ENCODE measurements at regions not wholly inside any gene's neighbourhood (a gene's known extent, or its start where the extent isn't known, plus 50 kb on each side); places are given as distances from the start of the nearest gene placed in this dataset.
A peak's percentile ranks its signal among the peaks of the same experiment; 100 is the strongest.

GRCh38 chr3:168511428-168512014 lies 415.8 kb upstream of the GOLIM4 start:
- no peak for DNase-seq (ENCODE audit: low read depth)

GRCh38 chr3:168506589-168506988 lies 410.9 kb upstream of the GOLIM4 start:
- no peak for DNase-seq (ENCODE audit: low read depth)

- no peak for DNase-seq (ENCODE audit: low read depth)
Observed at GRCh38 chr3:168501570-168501969, 405.8 kb upstream of the GOLIM4 start.

- no peak for DNase-seq (ENCODE audit: low read depth)
Observed at GRCh38 chr3:168498194-168498593, 402.5 kb upstream of the GOLIM4 start.

- DNase-seq (ENCODE audit: low read depth): no peak
Observed at GRCh38 chr3:168497741-168498140, 402.0 kb upstream of the GOLIM4 start.

GRCh38 chr3:168497183-168497582 lies 401.5 kb upstream of the GOLIM4 start:
- DNase-seq (ENCODE audit: low read depth): no peak

GRCh38 chr3:168495932-168496331 lies 400.2 kb upstream of the GOLIM4 start:
- no peak for DNase-seq (ENCODE audit: low read depth)

- no peak for DNase-seq (ENCODE audit: low read depth)
Observed at GRCh38 chr3:168495270-168495669, 399.5 kb upstream of the GOLIM4 start.

GRCh38 chr3:168493412-168494205 lies 397.9 kb upstream of the GOLIM4 start:
- DNase-seq (ENCODE audit: low read depth): no peak

GRCh38 chr3:168490981-168491380 lies 395.3 kb upstream of the GOLIM4 start:
- no peak for DNase-seq (ENCODE audit: low read depth)

- no peak for DNase-seq (ENCODE audit: low read depth)
Observed at GRCh38 chr3:168489301-168489700, 393.6 kb upstream of the GOLIM4 start.

GRCh38 chr3:168485936-168486335 lies 390.2 kb upstream of the GOLIM4 start:
- DNase-seq (ENCODE audit: low read depth): no peak

- no peak for DNase-seq (ENCODE audit: low read depth)
Observed at GRCh38 chr3:168476360-168476980, 380.7 kb upstream of the GOLIM4 start.

GRCh38 chr3:168475704-168476103 lies 380.0 kb upstream of the GOLIM4 start:
- DNase-seq (ENCODE audit: low read depth): no peak

- DNase-seq (ENCODE audit: low read depth): no peak
Observed at GRCh38 chr3:168473334-168473890, 377.7 kb upstream of the GOLIM4 start.

GRCh38 chr3:168472783-168473182 lies 377.1 kb upstream of the GOLIM4 start:
- no peak for DNase-seq (ENCODE audit: low read depth)

- DNase-seq (ENCODE audit: low read depth): no peak
Observed at GRCh38 chr3:168470380-168470779, 374.7 kb upstream of the GOLIM4 start.

- no peak for DNase-seq (ENCODE audit: low read depth)
Observed at GRCh38 chr3:168469436-168469835, 373.7 kb upstream of the GOLIM4 start.

- peak; percentile 29 for DNase-seq (ENCODE audit: low read depth)
Observed at GRCh38 chr3:168467115-168467714, 371.5 kb upstream of the GOLIM4 start.

- no peak for DNase-seq (ENCODE audit: low read depth)
Observed at GRCh38 chr3:168461793-168462192, 366.1 kb upstream of the GOLIM4 start.

GRCh38 chr3:168459226-168459784 lies 363.6 kb upstream of the GOLIM4 start:
- peak; percentile 16 for DNase-seq (ENCODE audit: low read depth)

- no peak for DNase-seq (ENCODE audit: low read depth)
Observed at GRCh38 chr3:168457954-168458539, 362.3 kb upstream of the GOLIM4 start.

All from HS-5 (cell line).